HCT116 (cell line): ENCODE measurements at regions not wholly inside any gene's neighbourhood (a gene's known extent, or its start where the extent isn't known, plus 50 kb on each side); places are given as distances from the start of the nearest gene placed in this dataset.

ENCODE experiments used
- ATAC-seq: fragments of 200-7000 bp; cut with Tn5 transposase; 2 replicates; pipeline ENCODE4 v1.9.1; 2020; ENCODE audit warnings: mild to moderate bottlenecking, moderate library complexity
- BruUV-seq: library from RNA; stranded (reverse); fragments of 400-500 nt; replicated peaks from 2 replicates; lab custom pipeline; 2021; lab: Mats Ljungman, UMichigan
- CTCF ChIA-PET: fragments of 300-600 bp; sonication (Branson Sonifier 250); formaldehyde crosslinking; loops from one replicate; lab custom pipeline; 2021; ENCODE audit warnings: antibody characterized with exemption; lab: Charles Lee
- POLR2A ChIA-PET: fragments of 300-600, 350-600 bp; sonication (Branson Sonifier 250); formaldehyde crosslinking; loops from one replicate; lab custom pipeline; 2021; ENCODE audit warnings: antibody characterized with exemption; lab: Charles Lee
- RAD21 ChIA-PET, 2 experiments: fragments of 300-600 bp; sonication (Branson Sonifier 250); formaldehyde crosslinking; loops; one replicate each; lab custom pipeline; 2023; ENCODE audit warnings: low total read pairs in 2 of 2; ENCODE audit not compliant: uncharacterized antibody in 2 of 2, unreplicated experiment in 2 of 2, low non-redundant PET in 1 of 2; lab: Charles Lee
- DNase-seq: peaks from one replicate; pipeline ENCODE4 v3.0.0-alpha.2; 2010; ENCODE audit warnings: low read depth, low spot score
- H2AFZ ChIP-seq: fragments of 200-600 bp; shearing (Covaris generic), sonication (generic); 2 replicates; pipeline ENCODE4 v1.6.1; 2017; ENCODE audit warnings: low read depth, mixed run types, mixed read lengths, antibody characterized with exemption, low read length; ENCODE audit not compliant: poor library complexity, severe bottlenecking
- H3K27ac ChIP-seq: 2 replicates; pipeline ENCODE4 v1.5.1; 2012; ENCODE audit warnings: low read depth, low read length
- H3K27me3 ChIP-seq: fragments of 200-600 bp; sonication (generic); 2 replicates; pipeline ENCODE4 v1.6.1; 2016; ENCODE audit warnings: mixed run types, low read length, mixed read lengths; ENCODE audit not compliant: insufficient read depth
- H3K36me3 ChIP-seq, 2 experiments: fragments of 200-500 bp in 1 of 2; fragments of 200-600 bp in 1 of 2; sonication (Bioruptor generic) in 1 of 2; sonication (generic) in 1 of 2; 2 replicates each; pipeline versions ENCODE4 v1.5.1 to v1.6.1; 2014 to 2016; ENCODE audit warnings: low read length in 2 of 2, inconsistent platforms in 1 of 2, mixed read lengths in 1 of 2, mixed run types in 1 of 2; ENCODE audit not compliant: insufficient read depth in 2 of 2, control insufficient read depth in 1 of 2
- H3K4me1 ChIP-seq, 2 experiments: fragments of 200-600 bp in 1 of 2; sonication (generic) in 1 of 2; 2 replicates each; pipeline versions ENCODE4 v1.5.1 to v1.6.1; 2012 to 2017; ENCODE audit warnings: low read length in 2 of 2, inconsistent platforms in 1 of 2, mild to moderate bottlenecking in 1 of 2, mixed read lengths in 1 of 2, mixed run types in 1 of 2, moderate library complexity in 1 of 2; ENCODE audit not compliant: insufficient read depth in 2 of 2, control insufficient read depth in 1 of 2
- H3K4me2 ChIP-seq: fragments of 200-600 bp; sonication (generic); 2 replicates; pipeline ENCODE4 v1.6.1; 2017; ENCODE audit warnings: mixed run types, low read length, mixed read lengths
- H3K4me3 ChIP-seq, 2 experiments: fragments of 200-600 bp in 1 of 2; sonication (generic) in 1 of 2; replicated peaks in 1 of 2; 2 replicates each; pipeline ENCODE4 v1.5.1; 2011 to 2016; ENCODE audit warnings: low read length in 2 of 2, control low read depth in 1 of 2, low read depth in 1 of 2, mild to moderate bottlenecking in 1 of 2, mixed read lengths in 1 of 2, mixed run types in 1 of 2
- H3K79me2 ChIP-seq: fragments of 200-600 bp; sonication (generic); 2 replicates; pipeline ENCODE4 v1.6.1; 2017; ENCODE audit warnings: mild to moderate bottlenecking, mixed run types, low read length, moderate library complexity, mixed read lengths; ENCODE audit not compliant: insufficient read depth
- H3K9ac ChIP-seq: fragments of 200-600 bp; sonication (generic); 2 replicates; pipeline ENCODE4 v1.6.1; 2016; ENCODE audit warnings: low read length, mixed read lengths
- H3K9me2 ChIP-seq: fragments of 200-600 bp; sonication (generic), shearing (Covaris generic); 2 replicates; pipeline ENCODE4 v1.6.1; 2017; ENCODE audit warnings: mixed run types, mild to moderate bottlenecking, moderate library complexity; ENCODE audit not compliant: insufficient read depth
- H3K9me3 ChIP-seq, 2 experiments: fragments of 200-500 bp in 1 of 2; fragments of 200-600 bp in 1 of 2; sonication (Bioruptor generic) in 1 of 2; sonication (generic) in 1 of 2; 2 replicates each; pipeline ENCODE4 v1.6.1; 2014 to 2017; ENCODE audit warnings: low read length in 2 of 2, mixed read lengths in 2 of 2, inconsistent platforms in 1 of 2, low read depth in 1 of 2, mild to moderate bottlenecking in 1 of 2, mixed run types in 1 of 2, moderate library complexity in 1 of 2; ENCODE audit not compliant: control insufficient read depth in 1 of 2, insufficient read depth in 1 of 2
- H4K20me1 ChIP-seq: fragments of 200-600 bp; sonication (generic), shearing (Covaris generic); 2 replicates; pipeline ENCODE4 v1.6.1; 2017; ENCODE audit warnings: mixed run types, mild to moderate bottlenecking, moderate library complexity; ENCODE audit not compliant: insufficient read depth
- CTCF ChIP-seq, 3 experiments: fragments of 200-600 bp in 1 of 3; sonication (generic) in 1 of 3; IDR thresholded peaks in 2 of 3; conservative IDR thresholded peaks in 1 of 3; 2 replicates each; pipeline ENCODE4 v1.5.1; 2012 to 2017; ENCODE audit warnings: low read depth in 2 of 3, low read length in 2 of 3, antibody characterized with exemption in 1 of 3, borderline replicate concordance in 1 of 3, control low read depth in 1 of 3, mild to moderate bottlenecking in 1 of 3, mixed read lengths in 1 of 3, mixed run types in 1 of 3, moderate library complexity in 1 of 3; ENCODE audit not compliant: insufficient read depth in 1 of 3
- EGR1 ChIP-seq: IDR thresholded peaks from 2 replicates; pipeline ENCODE4 v1.6.1; 2012; ENCODE audit warnings: low read depth
- POLR2AphosphoS5 ChIP-seq: IDR thresholded peaks from 2 replicates; pipeline ENCODE4 v1.6.1; 2011; ENCODE audit warnings: mild to moderate bottlenecking, low read depth, low read length, moderate library complexity
- RAD21 ChIP-seq: IDR thresholded peaks from 2 replicates; pipeline ENCODE4 v1.6.1; 2012; ENCODE audit warnings: low read depth, mild to moderate bottlenecking
- TCF7L2 ChIP-seq: IDR thresholded peaks from 2 replicates; pipeline ENCODE4 v1.7.0; 2011; ENCODE audit warnings: borderline replicate concordance, inconsistent platforms; ENCODE audit not compliant: insufficient read depth, insufficient read length; ENCODE audit errors: extremely low read depth
- ZBTB33 ChIP-seq: IDR thresholded peaks from 2 replicates; pipeline ENCODE4 v1.6.1; 2011; ENCODE audit warnings: mild to moderate bottlenecking, low read length, moderate library complexity; ENCODE audit not compliant: insufficient replicate concordance; ENCODE audit errors: extremely low read depth
- ZFX ChIP-seq: fragments of 450-650 bp; IDR thresholded peaks from 2 replicates; pipeline ENCODE4 v1.6.1; 2017
- ZNF274 ChIP-seq: fragments of 200-500 bp; sonication (Bioruptor generic); IDR thresholded peaks from 2 replicates; pipeline ENCODE4 v1.6.1; 2014; ENCODE audit warnings: mild to moderate bottlenecking, low read depth, low read length, inconsistent platforms
- intact Hi-C: fragments of 100-400 bp; cut with micrococcal nuclease; formaldehyde crosslinking; loops from 2 replicates; pipeline ENCODE4 v1.10.0; 2022
- TF ChIP-seq, protein P1 (sequence below): IDR thresholded peaks from 2 replicates; pipeline ENCODE4 v1.6.1; 2012

DNA sequence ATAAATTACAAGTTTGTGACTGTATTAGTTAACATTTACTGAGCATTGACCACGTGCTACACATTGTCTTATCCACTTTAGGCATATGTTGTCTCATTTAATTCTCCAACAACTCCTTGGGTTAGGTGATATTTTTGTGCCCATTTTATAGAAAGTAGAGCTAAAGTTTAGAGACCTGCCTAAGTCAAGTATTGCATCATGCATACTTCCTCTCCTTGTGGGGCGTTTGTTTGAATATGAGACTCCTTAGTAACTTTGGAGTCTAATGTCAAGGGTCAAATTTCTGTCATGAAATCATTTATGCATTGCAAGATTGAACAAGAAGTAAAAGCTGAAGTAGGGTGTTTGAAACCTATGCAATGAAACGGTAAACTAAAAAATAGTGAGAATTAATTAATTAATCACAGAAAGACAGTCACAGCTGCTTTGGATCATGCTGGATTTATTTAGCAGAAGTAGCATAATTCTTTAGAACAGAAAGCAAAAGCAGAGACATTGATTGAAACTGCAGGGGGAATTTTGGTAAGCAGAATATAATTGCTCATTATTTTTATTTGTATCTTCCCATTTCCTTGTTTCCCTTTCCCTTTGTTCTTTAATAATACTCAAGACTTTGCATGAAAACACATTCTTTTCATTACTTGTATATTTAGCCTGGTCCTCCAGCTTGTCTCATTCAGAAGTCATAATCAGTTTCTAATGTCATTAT lies 1374.4 kb upstream of the GJE1 start:
- TF ChIP-seq ZFX (no peak), ZNF274 (no peak), POLR2AphosphoS5 (no peak), EGR1 (no peak)
- Histone ChIP-seq H3K4me1 (no peaks in the 10 kb centered on the region), H2AFZ (no peak overlapping the region), H3K27ac (no peak overlapping the region), H3K9me2 (no peaks in the 10 kb centered on the region), H3K36me3 (no peaks in the 10 kb centered on the region), H3K4me3 (no peak overlapping the region), H3K27me3 (no peaks in the 10 kb centered on the region), H3K9ac (no peak overlapping the region), H3K79me2 (no peaks in the 10 kb centered on the region), H3K9me3 (no peaks in the 10 kb centered on the region), H4K20me1 (no peaks in the 10 kb centered on the region), H3K4me2 (no peak overlapping the region)
- RAD21 ChIA-PET, result no interaction called here
- CTCF ChIA-PET, result no interaction called here
- DNase-seq (no peak), ATAC-seq (no peak)
- POLR2A ChIA-PET, result no interaction called here
- intact Hi-C loops, result no loop called here
- no TSS peak for BruUV-seq

DNA sequence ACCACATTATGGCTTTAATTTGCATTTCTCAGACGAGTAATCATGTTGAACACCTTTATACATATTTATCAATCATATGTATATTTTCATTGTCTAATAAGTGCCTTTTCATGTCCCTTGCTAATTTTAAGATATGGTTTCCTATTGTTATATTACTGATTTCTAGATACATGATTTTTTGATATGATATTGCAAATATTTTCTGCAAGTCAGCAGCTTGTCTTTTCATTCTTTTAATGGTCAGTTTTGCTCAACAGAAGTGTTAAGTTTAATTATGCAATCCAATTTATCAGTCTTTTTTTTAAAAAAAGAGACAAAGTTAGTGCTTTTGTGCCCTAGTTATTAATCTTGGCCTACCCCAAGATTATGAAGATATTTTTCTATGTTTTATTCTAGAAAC lies 1377.8 kb upstream of the CITED2 start:
- H3K27ac ChIP-seq, result no peak overlapping the region
- intact Hi-C loops, result no loop called here
- no peak overlapping the region for H2AFZ ChIP-seq
- ATAC-seq, result no peak
- no peaks in the 10 kb centered on the region for H4K20me1 ChIP-seq
- no peaks in the 10 kb centered on the region for H3K79me2 ChIP-seq
- no peaks in the 10 kb centered on the region for H3K36me3 ChIP-seq
- no peaks in the 10 kb centered on the region for H3K27me3 ChIP-seq
- H3K4me3 ChIP-seq, result no peak overlapping the region
- no peaks in the 10 kb centered on the region for H3K9me2 ChIP-seq
- POLR2A ChIA-PET, result no interaction called here
- H3K9ac ChIP-seq, result no peak overlapping the region
- H3K4me2 ChIP-seq, result no peak overlapping the region
- H3K4me1 ChIP-seq, result no peaks in the 10 kb centered on the region
- no peaks in the 10 kb centered on the region for H3K9me3 ChIP-seq
- TF ChIP-seq POLR2AphosphoS5, result no peak
- no peak for TF ChIP-seq RAD21
- no peak for TF ChIP-seq CTCF (IDR thresholded peaks at IDR 0.05 in 2 of 3, conservative IDR thresholded peaks at IDR 0.05 in 1 of 3; ENCODE audit: borderline replicate concordance in 1 of 3, insufficient read depth in 1 of 3, low read depth in 2 of 3, low read length in 2 of 3)
- TF ChIP-seq, protein P1, sequence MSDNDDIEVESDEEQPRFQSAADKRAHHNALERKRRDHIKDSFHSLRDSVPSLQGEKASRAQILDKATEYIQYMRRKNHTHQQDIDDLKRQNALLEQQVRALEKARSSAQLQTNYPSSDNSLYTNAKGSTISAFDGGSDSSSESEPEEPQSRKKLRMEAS, result no peak
- no peak for TF ChIP-seq ZBTB33
- no peak for TF ChIP-seq TCF7L2
- no peak for TF ChIP-seq ZNF274
- no peak for TF ChIP-seq EGR1
- TF ChIP-seq, all 23 proteins: peak for 0
- no TSS peak for BruUV-seq
- DNase-seq, result no peak
- ChIA-PET RAD21 (no interaction called here), CTCF (no interaction called here)
